SK-N-SH (cell line): ENCODE measurements at regions not wholly inside any gene's neighbourhood (a gene's known extent, or its start where the extent isn't known, plus 50 kb on each side); places are given as distances from the start of the nearest gene placed in this dataset.

Source experiments
- NFIC ChIP-seq: IDR thresholded peaks from 2 replicates; pipeline ENCODE4 v1.4.0; 2012; ENCODE audit warnings: borderline replicate concordance
- TAF1 ChIP-seq: IDR thresholded peaks from 2 replicates; pipeline ENCODE4 v1.6.1; 2012; ENCODE audit warnings: low read depth, mild to moderate bottlenecking, low read length, moderate library complexity, borderline replicate concordance
- YY1 ChIP-seq: IDR thresholded peaks from 2 replicates; pipeline ENCODE4 v1.4.0; 2012; ENCODE audit warnings: low read depth, mild to moderate bottlenecking
- TF ChIP-seq, protein P1 (sequence below): fragments of 200-600 bp; sonication (generic); IDR thresholded peaks from 2 replicates; pipeline ENCODE4 v1.6.1; 2017; ENCODE audit warnings: antibody characterized with exemption, mild to moderate bottlenecking, moderate library complexity
- TF ChIP-seq, protein P2 (sequence below): fragments of 150-350 bp; IDR thresholded peaks from 2 replicates; pipeline ENCODE4 v1.6.1; 2017; ENCODE audit warnings: antibody characterized with exemption, low read length, low read depth, borderline replicate concordance

GRCh38 chr7:136637813-136638212 is 230.6 kb upstream of the CHRM2 start:
- TF ChIP-seq, protein P1, sequence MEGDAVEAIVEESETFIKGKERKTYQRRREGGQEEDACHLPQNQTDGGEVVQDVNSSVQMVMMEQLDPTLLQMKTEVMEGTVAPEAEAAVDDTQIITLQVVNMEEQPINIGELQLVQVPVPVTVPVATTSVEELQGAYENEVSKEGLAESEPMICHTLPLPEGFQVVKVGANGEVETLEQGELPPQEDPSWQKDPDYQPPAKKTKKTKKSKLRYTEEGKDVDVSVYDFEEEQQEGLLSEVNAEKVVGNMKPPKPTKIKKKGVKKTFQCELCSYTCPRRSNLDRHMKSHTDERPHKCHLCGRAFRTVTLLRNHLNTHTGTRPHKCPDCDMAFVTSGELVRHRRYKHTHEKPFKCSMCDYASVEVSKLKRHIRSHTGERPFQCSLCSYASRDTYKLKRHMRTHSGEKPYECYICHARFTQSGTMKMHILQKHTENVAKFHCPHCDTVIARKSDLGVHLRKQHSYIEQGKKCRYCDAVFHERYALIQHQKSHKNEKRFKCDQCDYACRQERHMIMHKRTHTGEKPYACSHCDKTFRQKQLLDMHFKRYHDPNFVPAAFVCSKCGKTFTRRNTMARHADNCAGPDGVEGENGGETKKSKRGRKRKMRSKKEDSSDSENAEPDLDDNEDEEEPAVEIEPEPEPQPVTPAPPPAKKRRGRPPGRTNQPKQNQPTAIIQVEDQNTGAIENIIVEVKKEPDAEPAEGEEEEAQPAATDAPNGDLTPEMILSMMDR, result no peak
- TF ChIP-seq YY1, result no peak
- TF ChIP-seq, protein P2, sequence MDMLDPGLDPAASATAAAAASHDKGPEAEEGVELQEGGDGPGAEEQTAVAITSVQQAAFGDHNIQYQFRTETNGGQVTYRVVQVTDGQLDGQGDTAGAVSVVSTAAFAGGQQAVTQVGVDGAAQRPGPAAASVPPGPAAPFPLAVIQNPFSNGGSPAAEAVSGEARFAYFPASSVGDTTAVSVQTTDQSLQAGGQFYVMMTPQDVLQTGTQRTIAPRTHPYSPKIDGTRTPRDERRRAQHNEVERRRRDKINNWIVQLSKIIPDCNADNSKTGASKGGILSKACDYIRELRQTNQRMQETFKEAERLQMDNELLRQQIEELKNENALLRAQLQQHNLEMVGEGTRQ, result no peak
- TF ChIP-seq TAF1, result no peak
- TF ChIP-seq NFIC, result no peak
